Fibroblast of mammary gland (primary cell): ENCODE measurements at regions not wholly inside any gene's neighbourhood (a gene's known extent, or its start where the extent isn't known, plus 50 kb on each side); places are given as distances from the start of the nearest gene placed in this dataset.

ENCODE experiments used
- DNase-seq: peaks from one replicate; pipeline ENCODE4 v3.0.0-alpha.2; 2010; ENCODE audit warnings: low read depth
- H3K4me3 ChIP-seq: 2 replicates; pipeline ENCODE4 v1.5.1; 2011; ENCODE audit warnings: low read depth, mild to moderate bottlenecking, low read length, moderate library complexity; ENCODE audit not compliant: control insufficient read depth
- TF ChIP-seq, protein P1 (sequence below): conservative IDR thresholded peaks from 2 replicates; pipeline ENCODE4 v1.5.1; 2011; ENCODE audit warnings: low read depth, low read length, inconsistent platforms; ENCODE audit not compliant: control insufficient read depth, insufficient read depth

DNA sequence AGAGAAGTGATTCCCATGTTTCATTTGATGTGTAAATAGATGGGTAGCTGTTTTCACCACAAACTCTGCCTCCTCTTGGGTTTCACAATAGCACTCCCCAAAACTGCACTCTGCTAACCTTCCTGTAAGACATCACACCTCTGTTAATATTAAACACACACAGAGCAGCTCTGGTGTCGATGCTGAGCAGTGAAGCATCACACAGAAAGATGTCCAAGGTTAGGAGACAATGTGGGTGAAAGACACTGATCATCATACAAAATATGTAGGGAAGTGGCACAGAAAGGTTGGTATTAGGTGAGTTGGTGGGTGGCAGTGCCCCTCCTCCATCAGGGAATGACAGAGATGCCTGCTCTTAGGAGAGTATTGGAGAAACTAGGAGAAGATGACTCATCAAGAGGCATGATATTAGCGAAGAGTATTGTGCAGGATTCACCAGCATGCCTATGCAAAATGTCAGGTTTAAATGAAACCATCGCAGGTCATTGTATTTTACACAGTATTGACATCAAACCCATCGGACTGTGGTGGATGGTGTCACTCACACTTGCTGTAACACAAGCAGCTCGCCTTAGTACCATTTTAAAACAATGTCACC lies 199.7 kb downstream of the TBXT start:
- no peak overlapping the region for H3K4me3 ChIP-seq
- TF ChIP-seq, protein P1, sequence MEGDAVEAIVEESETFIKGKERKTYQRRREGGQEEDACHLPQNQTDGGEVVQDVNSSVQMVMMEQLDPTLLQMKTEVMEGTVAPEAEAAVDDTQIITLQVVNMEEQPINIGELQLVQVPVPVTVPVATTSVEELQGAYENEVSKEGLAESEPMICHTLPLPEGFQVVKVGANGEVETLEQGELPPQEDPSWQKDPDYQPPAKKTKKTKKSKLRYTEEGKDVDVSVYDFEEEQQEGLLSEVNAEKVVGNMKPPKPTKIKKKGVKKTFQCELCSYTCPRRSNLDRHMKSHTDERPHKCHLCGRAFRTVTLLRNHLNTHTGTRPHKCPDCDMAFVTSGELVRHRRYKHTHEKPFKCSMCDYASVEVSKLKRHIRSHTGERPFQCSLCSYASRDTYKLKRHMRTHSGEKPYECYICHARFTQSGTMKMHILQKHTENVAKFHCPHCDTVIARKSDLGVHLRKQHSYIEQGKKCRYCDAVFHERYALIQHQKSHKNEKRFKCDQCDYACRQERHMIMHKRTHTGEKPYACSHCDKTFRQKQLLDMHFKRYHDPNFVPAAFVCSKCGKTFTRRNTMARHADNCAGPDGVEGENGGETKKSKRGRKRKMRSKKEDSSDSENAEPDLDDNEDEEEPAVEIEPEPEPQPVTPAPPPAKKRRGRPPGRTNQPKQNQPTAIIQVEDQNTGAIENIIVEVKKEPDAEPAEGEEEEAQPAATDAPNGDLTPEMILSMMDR, result no peak
- DNase-seq, result no peak

DNA sequence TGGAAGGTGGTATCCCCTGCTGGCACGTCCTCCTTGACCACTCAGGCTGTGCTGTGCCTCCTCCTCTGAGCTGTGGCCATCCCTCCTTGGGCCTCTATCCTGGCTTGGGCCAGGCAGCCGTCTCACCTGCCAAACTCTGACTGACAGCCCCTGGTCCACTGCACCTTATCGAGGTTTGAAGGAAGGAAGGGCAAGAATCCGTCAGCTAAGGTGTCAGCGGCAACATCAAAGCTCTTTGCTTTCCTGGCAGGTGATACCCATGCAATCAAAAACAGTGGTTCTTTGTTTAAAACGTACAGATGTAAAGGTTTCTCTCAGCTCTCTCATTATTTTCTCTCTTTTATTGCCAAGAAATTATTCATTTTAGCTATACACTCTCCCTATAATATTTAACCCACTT lies 203.9 kb downstream of the TBXT start:
- H3K4me3 ChIP-seq, result no peak overlapping the region
- no peak for DNase-seq
- TF ChIP-seq, protein P1, result no peak

DNA sequence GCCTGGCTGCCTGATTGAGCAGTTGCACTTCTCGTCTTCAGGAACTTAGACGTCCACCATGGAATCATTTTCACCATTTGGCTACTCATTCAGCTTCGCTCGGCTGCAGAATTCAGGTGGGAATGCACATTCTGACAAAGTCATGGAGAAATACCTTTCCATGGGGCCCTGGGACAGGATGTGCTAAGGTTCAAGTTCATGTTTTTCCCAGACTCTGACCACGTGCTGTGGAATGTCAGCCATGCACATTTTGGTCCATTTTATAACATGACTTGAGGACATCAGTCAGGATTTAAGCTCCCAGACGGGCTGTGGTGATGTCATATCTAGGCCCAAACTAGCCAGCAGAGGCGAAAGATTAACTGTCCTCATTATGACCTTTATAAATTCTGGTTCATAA lies 205.3 kb downstream of the TBXT start:
- TF ChIP-seq, protein P1, result no peak
- no peak for DNase-seq
- H3K4me3 ChIP-seq, result no peak overlapping the region

DNA sequence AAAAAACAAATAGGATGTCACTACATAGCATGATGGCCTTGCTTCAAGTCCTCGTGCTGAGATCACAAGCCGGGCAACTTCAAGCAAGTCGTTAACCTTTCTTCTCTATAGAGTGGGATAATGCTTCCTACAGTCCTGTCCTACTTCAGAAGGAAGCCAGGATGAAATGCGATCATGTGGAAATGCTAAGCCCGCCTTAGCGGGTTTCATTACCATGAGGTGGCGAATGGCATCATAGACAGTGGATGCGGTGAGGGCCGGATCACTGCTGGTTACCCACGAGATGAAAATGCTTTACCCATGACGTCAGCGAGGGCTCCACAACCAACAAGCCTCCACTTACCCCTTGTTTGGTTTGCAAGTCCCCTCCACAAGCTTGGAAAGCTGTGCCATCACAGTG lies 206.4 kb downstream of the TBXT start:
- no peak for DNase-seq
- no peak overlapping the region for H3K4me3 ChIP-seq
- TF ChIP-seq, protein P1, result no peak

DNA sequence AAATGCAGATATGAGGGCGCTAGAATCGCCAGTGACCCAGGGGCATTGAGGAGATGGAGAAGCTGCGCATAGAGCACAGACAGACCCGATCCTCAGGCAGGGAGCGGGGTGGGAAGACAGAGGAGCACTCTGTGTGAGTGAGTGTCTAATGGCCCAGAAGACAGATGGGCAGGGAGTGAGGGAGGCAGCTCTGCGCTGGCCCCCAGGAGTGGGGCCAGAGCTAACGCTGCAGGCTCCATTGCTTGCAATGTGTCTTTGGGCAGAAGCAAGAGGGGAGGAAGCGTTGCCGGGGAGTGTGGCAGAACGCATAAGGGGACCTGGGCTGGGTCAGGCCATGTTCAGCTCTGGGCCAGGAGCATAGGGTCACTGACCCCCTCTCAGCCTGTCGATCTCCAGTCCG lies 207.0 kb downstream of the TBXT start:
- TF ChIP-seq, protein P1, result no peak
- no peak overlapping the region for H3K4me3 ChIP-seq
- no peak for DNase-seq

DNA sequence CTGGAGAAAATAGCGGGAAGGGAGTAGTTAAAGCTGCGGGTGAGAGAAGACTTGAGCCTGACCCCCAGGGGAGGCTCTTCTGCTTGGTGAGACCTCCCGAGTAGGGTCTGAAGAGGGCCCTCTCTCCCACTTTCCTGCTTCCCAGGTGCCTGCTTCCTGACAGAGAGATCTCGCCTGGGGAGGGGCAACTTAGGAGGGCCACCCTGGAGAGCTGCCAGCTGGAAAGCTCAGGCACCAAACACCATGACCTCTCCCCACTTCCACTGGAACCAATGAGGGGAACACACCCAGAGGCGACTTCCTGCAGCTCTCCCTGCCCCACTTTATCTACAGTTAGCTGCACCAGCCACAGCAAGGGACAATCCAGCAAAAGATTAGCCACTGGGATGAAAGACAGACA lies 208.0 kb downstream of the TBXT start:
- no peak overlapping the region for H3K4me3 ChIP-seq
- TF ChIP-seq, protein P1, result no peak
- no peak for DNase-seq

DNA sequence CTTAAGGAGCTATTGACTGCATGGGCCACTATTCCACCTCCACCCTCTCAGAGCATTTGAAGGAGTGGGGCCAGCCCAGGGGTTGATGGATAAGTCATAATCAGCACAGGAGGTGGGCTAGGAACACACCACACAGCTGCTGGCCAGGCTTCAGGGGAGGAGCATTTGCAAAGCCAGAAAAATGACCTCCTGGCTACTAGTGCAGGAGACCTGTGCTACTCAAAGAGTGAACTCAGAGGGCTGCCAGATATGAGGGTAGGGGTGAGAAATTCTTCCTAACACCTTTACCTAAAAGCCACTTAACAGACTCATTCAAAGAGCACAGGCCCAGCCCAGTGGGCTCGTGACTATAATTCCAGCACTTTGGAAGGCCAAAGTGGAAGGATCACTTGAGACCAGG lies 210.8 kb downstream of the TBXT start:
- DNase-seq, result no peak
- TF ChIP-seq, protein P1, result no peak
- no peak overlapping the region for H3K4me3 ChIP-seq
